NB4 (cell line): ENCODE measurements at regions not wholly inside any gene's neighbourhood (a gene's known extent, or its start where the extent isn't known, plus 50 kb on each side); places are given as distances from the start of the nearest gene placed in this dataset.

Experiments
- MYC ChIP-seq: IDR thresholded peaks from 2 replicates; pipeline ENCODE4 v1.6.1; 2011; ENCODE audit warnings: low read depth, low read length
- POLR2A ChIP-seq: IDR thresholded peaks from 2 replicates; pipeline ENCODE4 v1.6.1; 2011; ENCODE audit warnings: mild to moderate bottlenecking; ENCODE audit not compliant: insufficient read length; ENCODE audit errors: extremely low read depth
- TF ChIP-seq, protein P1 (sequence below): IDR thresholded peaks from one replicate; pipeline ENCODE4 v1.5.1; 2012; ENCODE audit warnings: low read depth, low read length
- TF ChIP-seq, protein P2 (sequence below): IDR thresholded peaks from 2 replicates; pipeline ENCODE4 v1.6.1; 2011; ENCODE audit warnings: low read depth, low read length

DNA sequence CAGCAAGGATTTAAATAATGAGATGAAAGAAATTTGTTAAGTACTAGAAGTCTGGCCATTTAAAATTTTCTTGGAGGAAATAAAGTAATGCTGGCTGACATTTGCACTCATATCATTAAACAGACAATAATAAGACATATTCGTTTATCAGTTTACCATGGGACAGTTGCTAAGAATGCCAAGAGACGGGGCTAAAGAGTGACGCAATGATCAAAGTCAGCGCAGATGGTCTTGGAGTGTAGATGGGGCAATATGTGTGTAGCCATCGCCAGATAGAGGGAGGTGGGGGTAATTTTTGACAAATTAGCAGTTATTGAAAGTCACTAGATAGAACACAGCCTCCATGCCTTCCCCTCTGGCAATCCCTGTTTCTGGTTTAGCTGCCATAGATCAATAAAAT lies 413.2 kb upstream of the JAG1 start:
- TF ChIP-seq, protein P1, sequence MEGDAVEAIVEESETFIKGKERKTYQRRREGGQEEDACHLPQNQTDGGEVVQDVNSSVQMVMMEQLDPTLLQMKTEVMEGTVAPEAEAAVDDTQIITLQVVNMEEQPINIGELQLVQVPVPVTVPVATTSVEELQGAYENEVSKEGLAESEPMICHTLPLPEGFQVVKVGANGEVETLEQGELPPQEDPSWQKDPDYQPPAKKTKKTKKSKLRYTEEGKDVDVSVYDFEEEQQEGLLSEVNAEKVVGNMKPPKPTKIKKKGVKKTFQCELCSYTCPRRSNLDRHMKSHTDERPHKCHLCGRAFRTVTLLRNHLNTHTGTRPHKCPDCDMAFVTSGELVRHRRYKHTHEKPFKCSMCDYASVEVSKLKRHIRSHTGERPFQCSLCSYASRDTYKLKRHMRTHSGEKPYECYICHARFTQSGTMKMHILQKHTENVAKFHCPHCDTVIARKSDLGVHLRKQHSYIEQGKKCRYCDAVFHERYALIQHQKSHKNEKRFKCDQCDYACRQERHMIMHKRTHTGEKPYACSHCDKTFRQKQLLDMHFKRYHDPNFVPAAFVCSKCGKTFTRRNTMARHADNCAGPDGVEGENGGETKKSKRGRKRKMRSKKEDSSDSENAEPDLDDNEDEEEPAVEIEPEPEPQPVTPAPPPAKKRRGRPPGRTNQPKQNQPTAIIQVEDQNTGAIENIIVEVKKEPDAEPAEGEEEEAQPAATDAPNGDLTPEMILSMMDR = no peak
- no peak for TF ChIP-seq POLR2A
- TF ChIP-seq, protein P2, sequence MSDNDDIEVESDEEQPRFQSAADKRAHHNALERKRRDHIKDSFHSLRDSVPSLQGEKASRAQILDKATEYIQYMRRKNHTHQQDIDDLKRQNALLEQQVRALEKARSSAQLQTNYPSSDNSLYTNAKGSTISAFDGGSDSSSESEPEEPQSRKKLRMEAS = no peak
- TF ChIP-seq MYC = no peak
